Stomach smooth muscle (tissue), 2 donors: ENCODE measurements at regions not wholly inside any gene's neighbourhood (a gene's known extent, or its start where the extent isn't known, plus 50 kb on each side); places are given as distances from the start of the nearest gene placed in this dataset.

Source experiments
- H3K27ac ChIP-seq: one replicate; pipeline ENCODE4 v1.7.0; 2013; ENCODE audit warnings: mild to moderate bottlenecking, low read length, inconsistent platforms
- H3K27me3 ChIP-seq, 2 donors: one replicate each; pipeline ENCODE4 v1.7.0; 2013; ENCODE audit warnings: low read length in 2 of 2; ENCODE audit not compliant: insufficient read depth in 2 of 2, control insufficient read depth in 1 of 2
- H3K36me3 ChIP-seq, 2 donors: one replicate each; pipeline ENCODE4 v1.7.0; 2013; ENCODE audit warnings: low read length in 2 of 2; ENCODE audit not compliant: control insufficient read depth in 2 of 2, insufficient read depth in 2 of 2
- H3K4me1 ChIP-seq: one replicate; pipeline ENCODE4 v1.7.0; 2013; ENCODE audit warnings: low read length; ENCODE audit not compliant: control insufficient read depth, insufficient read depth
- H3K4me3 ChIP-seq, 2 donors: one replicate each; pipeline ENCODE4 v1.7.0; 2013; ENCODE audit warnings: low read length in 2 of 2
- H3K9ac ChIP-seq, 2 donors: one replicate each; pipeline ENCODE4 v1.7.0; 2013; ENCODE audit warnings: low read length in 2 of 2, mild to moderate bottlenecking in 1 of 2
- H3K9me3 ChIP-seq, 2 donors: one replicate each; pipeline ENCODE4 v1.7.0; 2013; ENCODE audit warnings: low read length in 2 of 2; ENCODE audit not compliant: control insufficient read depth in 2 of 2
- donor health status: healthy.
- donor health status: Pancreatic carcinoma.

- Histone ChIP-seq H3K4me3 (no peak overlapping the region), H3K27ac (no peak overlapping the region), H3K9me3 (no peaks in the 10 kb centered on the region), H3K4me1 (no peaks in the 10 kb centered on the region), H3K36me3 (no peaks in the 10 kb centered on the region), H3K27me3 (no peaks in the 10 kb centered on the region), H3K9ac (no peak overlapping the region)
Measured at GRCh38 chr4:41455206-41455605, 82.8 kb upstream of the LIMCH1 start.

- H3K36me3 ChIP-seq: no peaks in the 10 kb centered on the region
- no peaks in the 10 kb centered on the region for H3K4me1 ChIP-seq
- H3K27me3 ChIP-seq: no peaks in the 10 kb centered on the region
- H3K4me3 ChIP-seq: no peak overlapping the region
- no peak overlapping the region for H3K27ac ChIP-seq
- H3K9ac ChIP-seq: no peak overlapping the region
- no peaks in the 10 kb centered on the region for H3K9me3 ChIP-seq
Measured at GRCh38 chr4:41456559-41457101, 81.3 kb upstream of the LIMCH1 start.

- Histone ChIP-seq H3K27ac (no peak overlapping the region), H3K9ac (no peak overlapping the region), H3K27me3 (no peaks in the 10 kb centered on the region), H3K9me3 (no peaks in the 10 kb centered on the region), H3K4me3 (no peak overlapping the region), H3K4me1 (no peaks in the 10 kb centered on the region), H3K36me3 (no peaks in the 10 kb centered on the region)
Measured at GRCh38 chr4:41458689-41459088, 79.3 kb upstream of the LIMCH1 start.

- H3K9ac ChIP-seq: no peak overlapping the region
- H3K9me3 ChIP-seq: no peaks in the 10 kb centered on the region
- no peaks in the 10 kb centered on the region for H3K36me3 ChIP-seq
- no peak overlapping the region for H3K27ac ChIP-seq
- H3K27me3 ChIP-seq: no peaks in the 10 kb centered on the region
- H3K4me3 ChIP-seq: no peak overlapping the region
- no peaks in the 10 kb centered on the region for H3K4me1 ChIP-seq
Measured at GRCh38 chr4:41460641-41461040, 77.3 kb upstream of the LIMCH1 start.

- Histone ChIP-seq H3K27ac (no peak overlapping the region), H3K4me3 (no peak overlapping the region), H3K36me3 (no peaks in the 10 kb centered on the region), H3K9ac (no peak overlapping the region), H3K9me3 (no peaks in the 10 kb centered on the region), H3K27me3 (no peaks in the 10 kb centered on the region), H3K4me1 (no peaks in the 10 kb centered on the region)
Measured at GRCh38 chr4:41461780-41462307, 76.1 kb upstream of the LIMCH1 start.

- Histone ChIP-seq H3K9ac (no peak overlapping the region), H3K9me3 (no peaks in the 10 kb centered on the region), H3K4me3 (no peak overlapping the region), H3K36me3 (no peaks in the 10 kb centered on the region), H3K27ac (no peak overlapping the region), H3K4me1 (no peaks in the 10 kb centered on the region), H3K27me3 (no peaks in the 10 kb centered on the region)
Measured at GRCh38 chr4:41465146-41465761, 72.7 kb upstream of the LIMCH1 start.

GRCh38 chr4:41466249-41466648 lies 71.7 kb upstream of the LIMCH1 start:
- no peak overlapping the region for H3K27ac ChIP-seq
- no peaks in the 10 kb centered on the region for H3K9me3 ChIP-seq
- H3K36me3 ChIP-seq: no peaks in the 10 kb centered on the region
- no peak overlapping the region for H3K9ac ChIP-seq
- no peaks in the 10 kb centered on the region for H3K4me1 ChIP-seq
- no peak overlapping the region for H3K4me3 ChIP-seq
- H3K27me3 ChIP-seq: no peaks in the 10 kb centered on the region

GRCh38 chr4:41468122-41468521 lies 69.8 kb upstream of the LIMCH1 start:
- no peak overlapping the region for H3K27ac ChIP-seq
- no peaks in the 10 kb centered on the region for H3K9me3 ChIP-seq
- H3K27me3 ChIP-seq: no peaks in the 10 kb centered on the region
- H3K4me1 ChIP-seq: no peaks in the 10 kb centered on the region
- H3K4me3 ChIP-seq: no peak overlapping the region
- H3K9ac ChIP-seq: no peak overlapping the region
- H3K36me3 ChIP-seq: no peaks in the 10 kb centered on the region

- H3K27ac ChIP-seq: no peak overlapping the region
- H3K27me3 ChIP-seq: no peaks in the 10 kb centered on the region
- H3K4me3 ChIP-seq: no peak overlapping the region
- no peak overlapping the region for H3K9ac ChIP-seq
- no peaks in the 10 kb centered on the region for H3K9me3 ChIP-seq
- no peaks in the 10 kb centered on the region for H3K4me1 ChIP-seq
- H3K36me3 ChIP-seq: no peaks in the 10 kb centered on the region
Measured at GRCh38 chr4:41471126-41472071, 66.6 kb upstream of the LIMCH1 start.

GRCh38 chr4:41472081-41472480 lies 65.9 kb upstream of the LIMCH1 start:
- no peaks in the 10 kb centered on the region for H3K27me3 ChIP-seq
- H3K4me1 ChIP-seq: no peaks in the 10 kb centered on the region
- no peaks in the 10 kb centered on the region for H3K36me3 ChIP-seq
- H3K27ac ChIP-seq: no peak overlapping the region
- no peak overlapping the region for H3K9ac ChIP-seq
- no peaks in the 10 kb centered on the region for H3K9me3 ChIP-seq
- no peak overlapping the region for H3K4me3 ChIP-seq
